WTC11 (cell line): ENCODE measurements at regions not wholly inside any gene's neighbourhood (a gene's known extent, or its start where the extent isn't known, plus 50 kb on each side); places are given as distances from the start of the nearest gene placed in this dataset.

Experiments used
- ELF4 ChIP-seq: sonication (generic); formaldehyde crosslinking; IDR thresholded peaks from 2 replicates; pipeline ENCODE4 v1.8.1; 2022; ENCODE audit warnings: low read depth, mild to moderate bottlenecking, moderate library complexity, missing genetic modification reagents
- JUN ChIP-seq: sonication (generic); formaldehyde crosslinking; IDR thresholded peaks from 2 replicates; pipeline ENCODE4 v1.8.0; 2023; ENCODE audit warnings: mild to moderate bottlenecking, missing genetic modification reagents
- SMAD4 ChIP-seq: sonication (generic); formaldehyde crosslinking; IDR thresholded peaks from 2 replicates; pipeline ENCODE4 v1.8.0; 2022; ENCODE audit warnings: mild to moderate bottlenecking, missing genetic modification reagents
- TF ChIP-seq, protein P1 (sequence below): fragments of 200-600 bp; IDR thresholded peaks from 2 replicates; pipeline ENCODE4 v1.8.0; 2022; ENCODE audit warnings: antibody characterized with exemption
- TF ChIP-seq, protein P2 (sequence below): sonication (generic); formaldehyde crosslinking; IDR thresholded peaks from 2 replicates; pipeline ENCODE4 v1.8.1; 2023; ENCODE audit warnings: mild to moderate bottlenecking, moderate library complexity, missing genetic modification reagents
- TF ChIP-seq, protein P3 (sequence below): sonication (generic); formaldehyde crosslinking; IDR thresholded peaks from 2 replicates; pipeline ENCODE4 v1.8.1; 2023; ENCODE audit warnings: mild to moderate bottlenecking, missing genetic modification reagents, moderate library complexity
- TF ChIP-seq, protein P4 (sequence below): sonication (generic); formaldehyde crosslinking; IDR thresholded peaks from 2 replicates; pipeline ENCODE4 v1.8.1; 2023; ENCODE audit warnings: mild to moderate bottlenecking, missing genetic modification reagents

DNA sequence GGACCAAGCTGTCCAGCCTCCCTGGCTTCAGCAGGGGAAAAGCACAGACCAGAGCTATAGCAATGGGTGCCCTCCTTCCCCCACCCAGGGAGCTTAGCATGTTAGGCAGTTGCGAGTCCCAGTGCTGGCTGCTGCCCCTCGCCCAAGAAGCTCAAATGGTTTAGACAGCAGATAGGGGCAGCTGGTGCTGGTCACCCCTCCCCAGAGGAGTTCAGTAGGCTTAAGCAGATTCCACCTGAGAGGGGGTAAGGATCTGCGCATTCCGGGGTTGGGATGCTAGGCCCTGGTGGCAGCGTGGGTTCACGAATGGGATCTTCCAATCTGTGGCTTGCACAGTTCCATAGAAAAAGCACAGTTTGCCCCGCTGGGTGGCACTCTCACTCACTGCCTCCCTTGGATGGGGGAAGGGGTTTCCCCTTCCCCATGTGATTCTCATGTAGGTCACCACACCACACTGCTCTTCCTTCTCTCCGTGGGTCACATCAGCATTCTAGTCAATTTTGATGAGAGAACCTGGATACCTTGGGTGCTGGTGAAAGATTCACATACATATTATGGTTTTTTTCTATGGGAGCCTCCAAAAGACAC, 665.6 kb downstream of the C12orf50 start:
- TF ChIP-seq, protein P1, sequence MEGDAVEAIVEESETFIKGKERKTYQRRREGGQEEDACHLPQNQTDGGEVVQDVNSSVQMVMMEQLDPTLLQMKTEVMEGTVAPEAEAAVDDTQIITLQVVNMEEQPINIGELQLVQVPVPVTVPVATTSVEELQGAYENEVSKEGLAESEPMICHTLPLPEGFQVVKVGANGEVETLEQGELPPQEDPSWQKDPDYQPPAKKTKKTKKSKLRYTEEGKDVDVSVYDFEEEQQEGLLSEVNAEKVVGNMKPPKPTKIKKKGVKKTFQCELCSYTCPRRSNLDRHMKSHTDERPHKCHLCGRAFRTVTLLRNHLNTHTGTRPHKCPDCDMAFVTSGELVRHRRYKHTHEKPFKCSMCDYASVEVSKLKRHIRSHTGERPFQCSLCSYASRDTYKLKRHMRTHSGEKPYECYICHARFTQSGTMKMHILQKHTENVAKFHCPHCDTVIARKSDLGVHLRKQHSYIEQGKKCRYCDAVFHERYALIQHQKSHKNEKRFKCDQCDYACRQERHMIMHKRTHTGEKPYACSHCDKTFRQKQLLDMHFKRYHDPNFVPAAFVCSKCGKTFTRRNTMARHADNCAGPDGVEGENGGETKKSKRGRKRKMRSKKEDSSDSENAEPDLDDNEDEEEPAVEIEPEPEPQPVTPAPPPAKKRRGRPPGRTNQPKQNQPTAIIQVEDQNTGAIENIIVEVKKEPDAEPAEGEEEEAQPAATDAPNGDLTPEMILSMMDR, result no peak
- TF ChIP-seq, protein P2, sequence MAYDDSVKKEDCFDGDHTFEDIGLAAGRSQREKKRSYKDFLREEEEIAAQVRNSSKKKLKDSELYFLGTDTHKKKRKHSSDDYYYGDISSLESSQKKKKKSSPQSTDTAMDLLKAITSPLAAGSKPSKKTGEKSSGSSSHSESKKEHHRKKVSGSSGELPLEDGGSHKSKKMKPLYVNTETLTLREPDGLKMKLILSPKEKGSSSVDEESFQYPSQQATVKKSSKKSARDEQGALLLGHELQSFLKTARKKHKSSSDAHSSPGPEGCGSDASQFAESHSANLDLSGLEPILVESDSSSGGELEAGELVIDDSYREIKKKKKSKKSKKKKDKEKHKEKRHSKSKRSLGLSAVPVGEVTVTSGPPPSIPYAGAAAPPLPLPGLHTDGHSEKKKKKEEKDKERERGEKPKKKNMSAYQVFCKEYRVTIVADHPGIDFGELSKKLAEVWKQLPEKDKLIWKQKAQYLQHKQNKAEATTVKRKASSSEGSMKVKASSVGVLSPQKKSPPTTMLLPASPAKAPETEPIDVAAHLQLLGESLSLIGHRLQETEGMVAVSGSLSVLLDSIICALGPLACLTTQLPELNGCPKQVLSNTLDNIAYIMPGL (CRISPR knock-in tag), result no peak
- TF ChIP-seq JUN (no peak), SMAD4 (no peak), ELF4 (CRISPR knock-in tag) (no peak)
- TF ChIP-seq, protein P3, sequence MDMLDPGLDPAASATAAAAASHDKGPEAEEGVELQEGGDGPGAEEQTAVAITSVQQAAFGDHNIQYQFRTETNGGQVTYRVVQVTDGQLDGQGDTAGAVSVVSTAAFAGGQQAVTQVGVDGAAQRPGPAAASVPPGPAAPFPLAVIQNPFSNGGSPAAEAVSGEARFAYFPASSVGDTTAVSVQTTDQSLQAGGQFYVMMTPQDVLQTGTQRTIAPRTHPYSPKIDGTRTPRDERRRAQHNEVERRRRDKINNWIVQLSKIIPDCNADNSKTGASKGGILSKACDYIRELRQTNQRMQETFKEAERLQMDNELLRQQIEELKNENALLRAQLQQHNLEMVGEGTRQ (CRISPR knock-in tag), result no peak
- TF ChIP-seq, protein P4, sequence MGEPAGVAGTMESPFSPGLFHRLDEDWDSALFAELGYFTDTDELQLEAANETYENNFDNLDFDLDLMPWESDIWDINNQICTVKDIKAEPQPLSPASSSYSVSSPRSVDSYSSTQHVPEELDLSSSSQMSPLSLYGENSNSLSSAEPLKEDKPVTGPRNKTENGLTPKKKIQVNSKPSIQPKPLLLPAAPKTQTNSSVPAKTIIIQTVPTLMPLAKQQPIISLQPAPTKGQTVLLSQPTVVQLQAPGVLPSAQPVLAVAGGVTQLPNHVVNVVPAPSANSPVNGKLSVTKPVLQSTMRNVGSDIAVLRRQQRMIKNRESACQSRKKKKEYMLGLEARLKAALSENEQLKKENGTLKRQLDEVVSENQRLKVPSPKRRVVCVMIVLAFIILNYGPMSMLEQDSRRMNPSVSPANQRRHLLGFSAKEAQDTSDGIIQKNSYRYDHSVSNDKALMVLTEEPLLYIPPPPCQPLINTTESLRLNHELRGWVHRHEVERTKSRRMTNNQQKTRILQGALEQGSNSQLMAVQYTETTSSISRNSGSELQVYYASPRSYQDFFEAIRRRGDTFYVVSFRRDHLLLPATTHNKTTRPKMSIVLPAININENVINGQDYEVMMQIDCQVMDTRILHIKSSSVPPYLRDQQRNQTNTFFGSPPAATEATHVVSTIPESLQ (CRISPR knock-in tag), result no peak
